ENCODE measurements at regions not wholly inside any gene's neighbourhood (a gene's known extent, or its start where the extent isn't known, plus 50 kb on each side); places are given as distances from the start of the nearest gene placed in this dataset.

- TF ChIP-seq POLR2AphosphoS5 (IDR thresholded peaks at IDR 0.05; ENCODE audit: insufficient read depth in 1 of 2, low read depth in 1 of 2), result no peak
- TF ChIP-seq, protein P1, sequence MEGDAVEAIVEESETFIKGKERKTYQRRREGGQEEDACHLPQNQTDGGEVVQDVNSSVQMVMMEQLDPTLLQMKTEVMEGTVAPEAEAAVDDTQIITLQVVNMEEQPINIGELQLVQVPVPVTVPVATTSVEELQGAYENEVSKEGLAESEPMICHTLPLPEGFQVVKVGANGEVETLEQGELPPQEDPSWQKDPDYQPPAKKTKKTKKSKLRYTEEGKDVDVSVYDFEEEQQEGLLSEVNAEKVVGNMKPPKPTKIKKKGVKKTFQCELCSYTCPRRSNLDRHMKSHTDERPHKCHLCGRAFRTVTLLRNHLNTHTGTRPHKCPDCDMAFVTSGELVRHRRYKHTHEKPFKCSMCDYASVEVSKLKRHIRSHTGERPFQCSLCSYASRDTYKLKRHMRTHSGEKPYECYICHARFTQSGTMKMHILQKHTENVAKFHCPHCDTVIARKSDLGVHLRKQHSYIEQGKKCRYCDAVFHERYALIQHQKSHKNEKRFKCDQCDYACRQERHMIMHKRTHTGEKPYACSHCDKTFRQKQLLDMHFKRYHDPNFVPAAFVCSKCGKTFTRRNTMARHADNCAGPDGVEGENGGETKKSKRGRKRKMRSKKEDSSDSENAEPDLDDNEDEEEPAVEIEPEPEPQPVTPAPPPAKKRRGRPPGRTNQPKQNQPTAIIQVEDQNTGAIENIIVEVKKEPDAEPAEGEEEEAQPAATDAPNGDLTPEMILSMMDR (IDR thresholded peaks at IDR 0.05), result no peak
Observed at GRCh38 chr7:1292972-1293830, 60.5 kb downstream of the UNCX start.
